ENCODE measurements at regions not wholly inside any gene's neighbourhood (a gene's known extent, or its start where the extent isn't known, plus 50 kb on each side); places are given as distances from the start of the nearest gene placed in this dataset.

DNA sequence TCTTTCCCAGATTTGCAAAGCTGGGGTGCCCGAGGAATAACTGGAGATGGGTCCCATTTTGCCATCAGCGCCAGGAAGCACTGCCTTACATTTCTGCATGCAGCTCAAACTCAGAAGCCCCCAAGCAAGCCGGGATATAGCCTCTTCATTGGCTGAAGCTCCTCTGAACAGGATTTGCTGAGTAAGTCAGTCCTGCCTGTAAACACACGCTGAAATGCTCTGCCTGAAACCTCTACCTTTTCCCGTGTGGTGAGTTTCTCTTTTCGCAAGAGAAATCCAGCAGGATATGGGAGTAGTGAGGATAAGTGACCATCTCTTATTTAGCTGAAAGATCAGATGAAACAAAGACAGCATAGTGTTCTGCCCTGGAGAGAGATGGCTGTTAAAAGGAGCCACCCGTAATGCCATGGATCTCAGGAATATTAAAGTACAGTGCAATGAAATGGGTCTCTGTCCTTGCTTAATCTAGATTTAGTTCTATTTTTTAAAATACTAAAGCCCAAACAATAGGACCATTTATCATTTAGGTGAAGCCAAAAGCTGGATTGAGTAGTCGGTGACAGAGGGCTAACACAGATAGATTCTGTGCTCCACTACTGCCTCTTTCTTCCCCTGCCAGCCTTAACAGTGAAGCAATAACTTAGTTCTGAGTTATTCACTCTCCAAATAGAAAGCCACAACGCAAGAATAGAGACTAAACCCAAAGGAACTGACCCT is 177.5 kb upstream of the PPP2R2B start:
- TF ChIP-seq, protein P1, sequence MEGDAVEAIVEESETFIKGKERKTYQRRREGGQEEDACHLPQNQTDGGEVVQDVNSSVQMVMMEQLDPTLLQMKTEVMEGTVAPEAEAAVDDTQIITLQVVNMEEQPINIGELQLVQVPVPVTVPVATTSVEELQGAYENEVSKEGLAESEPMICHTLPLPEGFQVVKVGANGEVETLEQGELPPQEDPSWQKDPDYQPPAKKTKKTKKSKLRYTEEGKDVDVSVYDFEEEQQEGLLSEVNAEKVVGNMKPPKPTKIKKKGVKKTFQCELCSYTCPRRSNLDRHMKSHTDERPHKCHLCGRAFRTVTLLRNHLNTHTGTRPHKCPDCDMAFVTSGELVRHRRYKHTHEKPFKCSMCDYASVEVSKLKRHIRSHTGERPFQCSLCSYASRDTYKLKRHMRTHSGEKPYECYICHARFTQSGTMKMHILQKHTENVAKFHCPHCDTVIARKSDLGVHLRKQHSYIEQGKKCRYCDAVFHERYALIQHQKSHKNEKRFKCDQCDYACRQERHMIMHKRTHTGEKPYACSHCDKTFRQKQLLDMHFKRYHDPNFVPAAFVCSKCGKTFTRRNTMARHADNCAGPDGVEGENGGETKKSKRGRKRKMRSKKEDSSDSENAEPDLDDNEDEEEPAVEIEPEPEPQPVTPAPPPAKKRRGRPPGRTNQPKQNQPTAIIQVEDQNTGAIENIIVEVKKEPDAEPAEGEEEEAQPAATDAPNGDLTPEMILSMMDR (IDR thresholded peaks at IDR 0.05; ENCODE audit: low read length), result no peak
- TF ChIP-seq EZH2 (IDR thresholded peaks at IDR 0.05; ENCODE audit: borderline replicate concordance, low read length), result no peak

Data from OCI-LY1 (cell line).